ENCODE measurements at regions not wholly inside any gene's neighbourhood (a gene's known extent, or its start where the extent isn't known, plus 50 kb on each side); places are given as distances from the start of the nearest gene placed in this dataset.

DNA sequence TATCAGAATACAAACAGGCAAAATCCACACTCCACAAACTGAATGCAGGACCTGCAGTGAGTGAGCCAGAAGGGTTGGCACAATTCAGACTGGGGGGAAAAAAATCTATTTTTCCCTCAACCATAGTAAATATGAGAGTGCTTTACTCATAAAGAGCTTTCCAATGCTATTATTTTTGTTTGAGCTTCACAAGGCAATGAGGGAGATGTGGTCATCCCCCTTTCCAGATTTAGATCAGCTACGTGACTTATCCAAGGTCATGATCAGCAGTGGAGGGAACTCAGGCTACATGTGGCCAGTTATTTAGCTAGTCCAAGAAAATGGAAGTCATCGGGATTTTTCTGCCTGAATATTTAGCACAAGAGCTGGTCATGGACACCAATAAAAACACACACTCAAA is 120.4 kb upstream of the KLF7 start:
- Histone ChIP-seq H3K9me2 (ENCODE audit: insufficient read depth, low read length) (no peaks in the 10 kb centered on the region), H3K79me2 (replicated peaks; ENCODE audit: insufficient read depth, low read length) (no peaks in the 10 kb centered on the region), H2AFZ (ENCODE audit: low read depth, low read length) (no peak overlapping the region), H3K4me3 (ENCODE audit: low read length) (no peak overlapping the region), H3K9ac (ENCODE audit: low read length) (no peak overlapping the region), H3K9me3 (ENCODE audit: low read length) (no peaks in the 10 kb centered on the region), H3K36me3 (ENCODE audit: insufficient read depth, low read length) (no peaks in the 10 kb centered on the region), H4K20me1 (ENCODE audit: insufficient read depth) (no peaks in the 10 kb centered on the region), H3K27ac (ENCODE audit: low read length) (no peak overlapping the region), H3K27me3 (ENCODE audit: insufficient read depth, low read depth, low read length) (no peaks in the 10 kb centered on the region), H3F3A (ENCODE audit: insufficient read depth, low read length, poor library complexity, severe bottlenecking) (no peaks in the 10 kb centered on the region), H3K4me2 (ENCODE audit: low read length) (no peak overlapping the region)
- TF ChIP-seq MXI1 (conservative IDR thresholded peaks at IDR 0.05; ENCODE audit: poor library complexity, severe bottlenecking) (no peak), POLR2AphosphoS5 (IDR thresholded peaks at IDR 0.05) (no peak), SMC3 (conservative IDR thresholded peaks at IDR 0.05; ENCODE audit: poor library complexity) (no peak)

GRCh38 chr2:207288628-207289027 is 122.9 kb upstream of the KLF7 start:
- Histone ChIP-seq H3F3A (ENCODE audit: insufficient read depth, low read length, poor library complexity, severe bottlenecking) (no peaks in the 10 kb centered on the region), H3K4me2 (ENCODE audit: low read length) (no peak overlapping the region), H4K20me1 (ENCODE audit: insufficient read depth) (no peaks in the 10 kb centered on the region), H3K27ac (ENCODE audit: low read length) (no peak overlapping the region), H3K9me3 (ENCODE audit: low read length) (no peaks in the 10 kb centered on the region), H3K9me2 (ENCODE audit: insufficient read depth, low read length) (no peaks in the 10 kb centered on the region), H3K79me2 (replicated peaks; ENCODE audit: insufficient read depth, low read length) (no peaks in the 10 kb centered on the region), H3K36me3 (ENCODE audit: insufficient read depth, low read length) (no peaks in the 10 kb centered on the region), H3K27me3 (ENCODE audit: insufficient read depth, low read depth, low read length) (no peaks in the 10 kb centered on the region), H2AFZ (ENCODE audit: low read depth, low read length) (no peak overlapping the region), H3K9ac (ENCODE audit: low read length) (no peak overlapping the region), H3K4me3 (ENCODE audit: low read length) (no peak overlapping the region)
- TF ChIP-seq CTCF (IDR thresholded peaks at IDR 0.05; ENCODE audit: poor library complexity, severe bottlenecking), result no peak
- no peak for TF ChIP-seq POLR2AphosphoS5 (IDR thresholded peaks at IDR 0.05)
- TF ChIP-seq REST (IDR thresholded peaks at IDR 0.05; ENCODE audit: borderline replicate concordance), result no peak
- no peak for TF ChIP-seq EP300 (conservative IDR thresholded peaks at IDR 0.05; ENCODE audit: poor library complexity, severe bottlenecking)

DNA sequence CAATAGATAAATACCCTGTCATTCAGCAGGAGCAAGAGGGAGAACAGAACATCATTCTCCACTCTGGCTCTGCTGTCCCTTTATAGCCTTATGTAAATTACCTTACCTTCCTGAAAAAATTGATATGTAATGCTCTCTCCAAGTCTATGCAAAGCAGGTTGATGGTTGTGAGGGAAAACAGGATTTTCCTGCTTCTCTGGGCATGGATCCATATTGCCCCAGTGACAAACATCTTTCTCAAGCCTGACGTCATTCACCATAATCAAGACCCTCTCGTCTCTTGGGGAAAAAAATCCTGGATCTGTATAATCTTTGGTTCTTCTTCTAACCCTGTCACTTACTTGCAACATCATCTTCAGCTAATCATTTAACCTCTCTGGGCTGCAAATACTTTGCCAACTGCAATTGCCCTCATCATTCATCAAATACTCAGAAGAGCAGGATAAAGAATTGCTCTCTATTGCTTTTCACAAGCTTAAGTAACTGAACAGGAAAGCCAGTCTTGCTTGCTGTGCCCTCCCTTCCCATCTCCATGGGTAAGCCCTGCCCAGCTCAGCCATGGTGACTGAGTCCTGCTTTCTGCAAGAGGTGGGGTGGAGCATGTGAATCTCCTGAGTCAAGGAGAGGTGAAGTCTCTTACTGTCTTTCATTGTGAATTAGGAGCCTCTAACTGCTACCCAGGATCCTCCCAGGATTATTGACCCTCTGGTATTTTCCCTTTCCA is 123.7 kb upstream of the KLF7 start:
- Histone ChIP-seq H3K4me3 (ENCODE audit: low read length) (no peak overlapping the region), H3K27me3 (ENCODE audit: insufficient read depth, low read depth, low read length) (no peaks in the 10 kb centered on the region), H3F3A (ENCODE audit: insufficient read depth, low read length, poor library complexity, severe bottlenecking) (no peaks in the 10 kb centered on the region), H3K9me3 (ENCODE audit: low read length) (no peaks in the 10 kb centered on the region), H3K27ac (ENCODE audit: low read length) (no peak overlapping the region), H3K9me2 (ENCODE audit: insufficient read depth, low read length) (no peaks in the 10 kb centered on the region), H3K4me2 (ENCODE audit: low read length) (no peak overlapping the region), H2AFZ (ENCODE audit: low read depth, low read length) (no peak overlapping the region), H3K79me2 (replicated peaks; ENCODE audit: insufficient read depth, low read length) (no peaks in the 10 kb centered on the region), H3K9ac (ENCODE audit: low read length) (no peak overlapping the region), H4K20me1 (ENCODE audit: insufficient read depth) (no peaks in the 10 kb centered on the region), H3K36me3 (ENCODE audit: insufficient read depth, low read length) (no peaks in the 10 kb centered on the region)
- no peak for TF ChIP-seq MXI1 (conservative IDR thresholded peaks at IDR 0.05; ENCODE audit: poor library complexity, severe bottlenecking)
- TF ChIP-seq EP300 (conservative IDR thresholded peaks at IDR 0.05; ENCODE audit: poor library complexity, severe bottlenecking), result no peak
- no peak for TF ChIP-seq RAD21 (conservative IDR thresholded peaks at IDR 0.05)
- TF ChIP-seq POLR2AphosphoS5 (IDR thresholded peaks at IDR 0.05), result no peak
- TF ChIP-seq REST (IDR thresholded peaks at IDR 0.05; ENCODE audit: borderline replicate concordance), result no peak
- no peak for TF ChIP-seq CTCF (IDR thresholded peaks at IDR 0.05; ENCODE audit: poor library complexity, severe bottlenecking)
- TF ChIP-seq TAF1 (IDR thresholded peaks at IDR 0.05; ENCODE audit: low read depth), result no peak
- TF ChIP-seq SMC3 (conservative IDR thresholded peaks at IDR 0.05; ENCODE audit: poor library complexity), result no peak
- no peak for TF ChIP-seq EZH2 (IDR thresholded peaks at IDR 0.05; ENCODE audit: borderline replicate concordance, insufficient read depth, low read length, poor library complexity, severe bottlenecking)
